Liver (tissue), 8 donors: ENCODE measurements at regions not wholly inside any gene's neighbourhood (a gene's known extent, or its start where the extent isn't known, plus 50 kb on each side); places are given as distances from the start of the nearest gene placed in this dataset.

Experiments
- DNase-seq: peaks from one replicate; pipeline ENCODE4 v3.0.0-alpha.2; 2017; ENCODE audit warnings: low spot score
- H3K27ac ChIP-seq, 2 donors: one replicate each; pipeline ENCODE4 v1.7.0; 2013; ENCODE audit warnings: inconsistent platforms in 2 of 2, low read length in 2 of 2, control low read depth in 1 of 2, low read depth in 1 of 2, mild to moderate bottlenecking in 1 of 2
- H3K27me3 ChIP-seq, 4 donors: one replicate each; pipeline versions ENCODE4 v1.6.1 to v1.7.0; 2013; ENCODE audit warnings: low read length in 3 of 4, inconsistent platforms in 1 of 4, mild to moderate bottlenecking in 1 of 4, moderate library complexity in 1 of 4; ENCODE audit not compliant: control insufficient read depth in 4 of 4, insufficient read depth in 4 of 4
- H3K36me3 ChIP-seq, 4 donors: one replicate each; pipeline versions ENCODE4 v1.6.1 to v1.7.0; 2013; ENCODE audit warnings: low read length in 3 of 4, mild to moderate bottlenecking in 3 of 4, low read depth in 1 of 4, moderate library complexity in 1 of 4; ENCODE audit not compliant: control insufficient read depth in 4 of 4, insufficient read depth in 3 of 4
- H3K4me1 ChIP-seq, 4 donors: one replicate each; pipeline versions ENCODE4 v1.6.1 to v1.7.0; 2013; ENCODE audit warnings: low read length in 3 of 4, mild to moderate bottlenecking in 3 of 4, moderate library complexity in 1 of 4; ENCODE audit not compliant: control insufficient read depth in 4 of 4, insufficient read depth in 4 of 4
- H3K4me3 ChIP-seq, 3 donors: one replicate each; pipeline versions ENCODE4 v1.6.1 to v1.7.0; 2013; ENCODE audit warnings: low read length in 3 of 3, control low read depth in 1 of 3, low read depth in 1 of 3, mild to moderate bottlenecking in 1 of 3
- H3K9ac ChIP-seq, 2 donors: one replicate each; pipeline ENCODE4 v1.7.0; 2013; ENCODE audit warnings: low read length in 2 of 2, mild to moderate bottlenecking in 2 of 2, moderate library complexity in 2 of 2, control low read depth in 1 of 2, low read depth in 1 of 2
- H3K9me3 ChIP-seq, 4 donors: one replicate each; pipeline versions ENCODE4 v1.6.1 to v1.7.0; 2013; ENCODE audit warnings: low read length in 3 of 4; ENCODE audit not compliant: control insufficient read depth in 4 of 4
- EGR1 ChIP-seq, 2 donors: IDR thresholded peaks; 2 replicates each; pipeline ENCODE4 v1.6.1; 2016 to 2018; ENCODE audit warnings: antibody characterized with exemption in 2 of 2, low read depth in 2 of 2
- FOXA1 ChIP-seq: IDR thresholded peaks from 2 replicates; pipeline ENCODE4 v1.6.1; 2016; ENCODE audit warnings: antibody characterized with exemption
- FOXA2 ChIP-seq: IDR thresholded peaks from 2 replicates; pipeline ENCODE4 v1.6.1; 2016; ENCODE audit warnings: antibody characterized with exemption
- GABPA ChIP-seq, 2 donors: IDR thresholded peaks in 1 of 2; conservative IDR thresholded peaks in 1 of 2; 2 replicates each; pipeline ENCODE4 v1.6.1; 2016; ENCODE audit warnings: antibody characterized with exemption in 2 of 2, mild to moderate bottlenecking in 1 of 2, moderate library complexity in 1 of 2
- HNF4A ChIP-seq, 2 donors: conservative IDR thresholded peaks; 2 replicates each; pipeline ENCODE4 v1.6.1; 2016; ENCODE audit warnings: antibody characterized with exemption in 2 of 2, mild to moderate bottlenecking in 2 of 2
- HNF4G ChIP-seq: IDR thresholded peaks from 2 replicates; pipeline ENCODE4 v1.6.1; 2016; ENCODE audit warnings: antibody characterized with exemption
- JUND ChIP-seq, 2 donors: IDR thresholded peaks; 2 replicates each; pipeline ENCODE4 v1.6.1; 2016; ENCODE audit warnings: antibody characterized with exemption in 2 of 2
- NR2F2 ChIP-seq: IDR thresholded peaks from 2 replicates; pipeline ENCODE4 v1.6.1; 2016; ENCODE audit warnings: antibody characterized with exemption
- RAD21 ChIP-seq, 2 donors: IDR thresholded peaks; 2 replicates each; pipeline ENCODE4 v1.6.1; 2016; ENCODE audit warnings: antibody characterized with exemption in 2 of 2, mild to moderate bottlenecking in 2 of 2
- RXRA ChIP-seq, 2 donors: IDR thresholded peaks; 2 replicates each; pipeline ENCODE4 v1.6.1; 2017 to 2018; ENCODE audit warnings: antibody characterized with exemption in 2 of 2, mild to moderate bottlenecking in 1 of 2
- SP1 ChIP-seq: IDR thresholded peaks from 2 replicates; pipeline ENCODE4 v1.6.1; 2018; ENCODE audit warnings: antibody characterized with exemption, mild to moderate bottlenecking
- TAF1 ChIP-seq: conservative IDR thresholded peaks from 2 replicates; pipeline ENCODE4 v1.6.1; 2016; ENCODE audit warnings: antibody characterized with exemption, mild to moderate bottlenecking
- YY1 ChIP-seq: IDR thresholded peaks from 2 replicates; pipeline ENCODE4 v1.6.1; 2016; ENCODE audit warnings: antibody characterized with exemption, mild to moderate bottlenecking
- WGBS: extraction: QIAGEN DNeasy Blood & Tissue Kit; methylation state at CpG from one replicate; pipeline ENCODE4 v1.1.7; 2013; 5-methylcytosine and 5-hydroxymethylcytosine counted together
- TF ChIP-seq, protein P1 (sequence below): IDR thresholded peaks from 2 replicates; pipeline ENCODE4 v1.6.1; 2016; ENCODE audit warnings: antibody characterized with exemption
- TF ChIP-seq, protein P2 (sequence below): IDR thresholded peaks from 2 replicates; pipeline ENCODE4 v1.6.1; 2016; ENCODE audit warnings: antibody characterized with exemption, mild to moderate bottlenecking
- TF ChIP-seq, protein P3 (sequence below): IDR thresholded peaks from 2 replicates; pipeline ENCODE4 v1.6.1; 2016; ENCODE audit warnings: antibody characterized with exemption
- TF ChIP-seq, protein P4 (sequence below): IDR thresholded peaks from 2 replicates; pipeline ENCODE4 v1.6.1; 2016; ENCODE audit warnings: antibody characterized with exemption
- TF ChIP-seq, protein P5 (sequence below): fragments of 150-350 bp; IDR thresholded peaks from 2 replicates; pipeline ENCODE4 v1.5.1; 2017; ENCODE audit warnings: improper control_type of control experiment, low read depth, low read length; ENCODE audit not compliant: missing input control
- donor health status: healthy.
- donor health status: healthy.
- donor health status: healthy.
- donor health status: healthy.
- donor health status: healthy.

DNA sequence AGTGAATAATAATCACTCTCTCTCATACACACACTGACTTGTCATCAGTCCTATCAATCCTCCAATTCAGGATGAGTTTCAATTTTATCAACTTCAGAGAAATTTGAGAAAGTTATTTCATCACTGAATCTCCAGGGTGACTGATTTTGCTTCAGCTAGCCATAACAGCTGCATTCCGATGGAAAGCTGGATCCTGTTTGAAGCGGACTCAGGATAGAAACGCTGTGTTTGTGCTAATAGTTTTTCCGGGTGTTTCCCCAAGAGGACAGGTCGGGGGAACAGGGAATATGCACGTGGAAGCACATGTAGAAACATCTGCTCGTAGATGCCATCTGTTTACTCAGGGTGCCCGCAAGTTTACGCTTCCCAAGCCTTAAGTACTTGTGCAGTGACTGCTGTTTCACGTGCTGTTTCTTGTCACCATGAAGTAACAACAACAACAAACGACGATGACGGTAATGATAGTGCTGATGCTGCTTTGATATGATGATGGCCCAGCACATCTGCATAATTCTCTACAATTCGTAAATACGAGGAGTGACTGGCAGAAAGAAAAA is 263.7 kb upstream of the DAPK1 start:
- H3K4me3 ChIP-seq = no peak overlapping the region
- no peaks in the 10 kb centered on the region for H3K9me3 ChIP-seq
- no peaks in the 10 kb centered on the region for H3K36me3 ChIP-seq
- no peaks in the 10 kb centered on the region for H3K27me3 ChIP-seq
- H3K27ac ChIP-seq = no peak overlapping the region
- whole genome bisulfite sequencing = 84% methylated on average over 15 of the region's 15 CpGs
- TF ChIP-seq TAF1 = no peak
- no peak overlapping the region for H3K9ac ChIP-seq
- DNase-seq = no peak
- no peaks in the 10 kb centered on the region for H3K4me1 ChIP-seq

DNA sequence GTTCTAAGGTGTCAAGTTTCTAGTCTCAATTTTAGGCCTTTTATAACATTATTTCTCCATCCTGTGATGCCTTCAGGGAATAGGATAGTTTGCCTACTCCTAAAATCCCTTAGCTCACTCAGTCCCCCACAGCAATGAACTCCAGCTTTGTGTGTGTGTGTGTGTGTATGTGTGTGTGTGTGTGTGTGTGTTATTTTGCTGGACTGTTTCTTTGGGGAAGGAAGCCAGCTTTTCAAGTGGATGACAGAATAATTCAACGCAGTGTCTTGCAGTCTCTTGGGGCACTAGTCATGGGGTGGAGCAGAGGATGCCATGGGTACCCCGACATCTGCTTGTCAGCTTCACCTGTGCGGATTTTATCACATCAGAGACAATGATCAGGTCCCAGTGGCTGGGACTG is 262.8 kb upstream of the DAPK1 start:
- Histone ChIP-seq H3K27me3 (no peaks in the 10 kb centered on the region), H3K4me1 (no peaks in the 10 kb centered on the region), H3K9ac (no peak overlapping the region), H3K27ac (no peak overlapping the region), H3K4me3 (no peak overlapping the region), H3K36me3 (no peaks in the 10 kb centered on the region), H3K9me3 (no peaks in the 10 kb centered on the region)
- WGBS = 87% methylated on average over 3 of the region's 3 CpGs
- TF ChIP-seq YY1 (no peak), SP1 (no peak), HNF4G (no peak), NR2F2 (no peak), EGR1 (IDR thresholded peaks at IDR 0.05; ENCODE audit: low read depth in 2 of 2) (no peak), JUND (IDR thresholded peaks at IDR 0.05) (no peak), FOXA1 (no peak), TAF1 (no peak), GABPA (IDR thresholded peaks at IDR 0.05 in 1 of 2, conservative IDR thresholded peaks at IDR 0.05 in 1 of 2) (no peak), FOXA2 (no peak), RAD21 (IDR thresholded peaks at IDR 0.05) (no peak)
- TF ChIP-seq, protein P1, sequence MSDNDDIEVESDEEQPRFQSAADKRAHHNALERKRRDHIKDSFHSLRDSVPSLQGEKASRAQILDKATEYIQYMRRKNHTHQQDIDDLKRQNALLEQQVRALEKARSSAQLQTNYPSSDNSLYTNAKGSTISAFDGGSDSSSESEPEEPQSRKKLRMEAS = no peak
- DNase-seq = no peak

DNA sequence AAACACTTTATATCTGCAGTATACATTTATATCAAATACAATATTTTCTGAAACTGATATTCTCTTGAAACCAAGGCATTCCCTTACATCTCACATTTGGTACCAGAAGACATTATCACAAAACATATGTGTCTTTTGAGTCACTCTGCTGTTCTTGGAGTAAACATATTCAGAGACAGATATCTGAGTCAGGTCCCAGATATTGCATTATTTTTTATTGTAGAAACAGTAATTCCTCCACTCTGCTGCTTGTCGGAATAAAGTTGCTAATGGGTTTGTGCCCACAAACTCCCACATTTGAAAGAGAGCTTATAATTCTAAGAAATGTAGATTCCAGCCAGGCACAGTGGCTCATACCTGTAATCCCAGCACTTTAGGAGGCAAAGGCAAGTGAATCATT is 261.1 kb upstream of the DAPK1 start:
- no peak overlapping the region for H3K27ac ChIP-seq
- WGBS = 95% methylated on average over 1 of the region's 1 CpG
- H3K36me3 ChIP-seq = no peaks in the 10 kb centered on the region
- no peak overlapping the region for H3K4me3 ChIP-seq
- TF ChIP-seq, protein P2, sequence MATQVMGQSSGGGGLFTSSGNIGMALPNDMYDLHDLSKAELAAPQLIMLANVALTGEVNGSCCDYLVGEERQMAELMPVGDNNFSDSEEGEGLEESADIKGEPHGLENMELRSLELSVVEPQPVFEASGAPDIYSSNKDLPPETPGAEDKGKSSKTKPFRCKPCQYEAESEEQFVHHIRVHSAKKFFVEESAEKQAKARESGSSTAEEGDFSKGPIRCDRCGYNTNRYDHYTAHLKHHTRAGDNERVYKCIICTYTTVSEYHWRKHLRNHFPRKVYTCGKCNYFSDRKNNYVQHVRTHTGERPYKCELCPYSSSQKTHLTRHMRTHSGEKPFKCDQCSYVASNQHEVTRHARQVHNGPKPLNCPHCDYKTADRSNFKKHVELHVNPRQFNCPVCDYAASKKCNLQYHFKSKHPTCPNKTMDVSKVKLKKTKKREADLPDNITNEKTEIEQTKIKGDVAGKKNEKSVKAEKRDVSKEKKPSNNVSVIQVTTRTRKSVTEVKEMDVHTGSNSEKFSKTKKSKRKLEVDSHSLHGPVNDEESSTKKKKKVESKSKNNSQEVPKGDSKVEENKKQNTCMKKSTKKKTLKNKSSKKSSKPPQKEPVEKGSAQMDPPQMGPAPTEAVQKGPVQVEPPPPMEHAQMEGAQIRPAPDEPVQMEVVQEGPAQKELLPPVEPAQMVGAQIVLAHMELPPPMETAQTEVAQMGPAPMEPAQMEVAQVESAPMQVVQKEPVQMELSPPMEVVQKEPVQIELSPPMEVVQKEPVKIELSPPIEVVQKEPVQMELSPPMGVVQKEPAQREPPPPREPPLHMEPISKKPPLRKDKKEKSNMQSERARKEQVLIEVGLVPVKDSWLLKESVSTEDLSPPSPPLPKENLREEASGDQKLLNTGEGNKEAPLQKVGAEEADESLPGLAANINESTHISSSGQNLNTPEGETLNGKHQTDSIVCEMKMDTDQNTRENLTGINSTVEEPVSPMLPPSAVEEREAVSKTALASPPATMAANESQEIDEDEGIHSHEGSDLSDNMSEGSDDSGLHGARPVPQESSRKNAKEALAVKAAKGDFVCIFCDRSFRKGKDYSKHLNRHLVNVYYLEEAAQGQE = no peak
- TF ChIP-seq SP1 (no peak), RXRA (IDR thresholded peaks at IDR 0.05) (no peak), EGR1 (IDR thresholded peaks at IDR 0.05; ENCODE audit: low read depth in 2 of 2) (no peak), HNF4G (no peak), TAF1 (no peak), HNF4A (conservative IDR thresholded peaks at IDR 0.05) (no peak), GABPA (IDR thresholded peaks at IDR 0.05 in 1 of 2, conservative IDR thresholded peaks at IDR 0.05 in 1 of 2) (no peak), YY1 (no peak), FOXA1 (no peak), NR2F2 (no peak), JUND (IDR thresholded peaks at IDR 0.05) (no peak), RAD21 (IDR thresholded peaks at IDR 0.05) (no peak), FOXA2 (no peak)
- TF ChIP-seq, protein P1 = no peak
- TF ChIP-seq, protein P3, sequence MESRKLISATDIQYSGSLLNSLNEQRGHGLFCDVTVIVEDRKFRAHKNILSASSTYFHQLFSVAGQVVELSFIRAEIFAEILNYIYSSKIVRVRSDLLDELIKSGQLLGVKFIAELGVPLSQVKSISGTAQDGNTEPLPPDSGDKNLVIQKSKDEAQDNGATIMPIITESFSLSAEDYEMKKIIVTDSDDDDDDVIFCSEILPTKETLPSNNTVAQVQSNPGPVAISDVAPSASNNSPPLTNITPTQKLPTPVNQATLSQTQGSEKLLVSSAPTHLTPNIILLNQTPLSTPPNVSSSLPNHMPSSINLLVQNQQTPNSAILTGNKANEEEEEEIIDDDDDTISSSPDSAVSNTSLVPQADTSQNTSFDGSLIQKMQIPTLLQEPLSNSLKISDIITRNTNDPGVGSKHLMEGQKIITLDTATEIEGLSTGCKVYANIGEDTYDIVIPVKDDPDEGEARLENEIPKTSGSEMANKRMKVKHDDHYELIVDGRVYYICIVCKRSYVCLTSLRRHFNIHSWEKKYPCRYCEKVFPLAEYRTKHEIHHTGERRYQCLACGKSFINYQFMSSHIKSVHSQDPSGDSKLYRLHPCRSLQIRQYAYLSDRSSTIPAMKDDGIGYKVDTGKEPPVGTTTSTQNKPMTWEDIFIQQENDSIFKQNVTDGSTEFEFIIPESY = no peak
- TF ChIP-seq, protein P4, sequence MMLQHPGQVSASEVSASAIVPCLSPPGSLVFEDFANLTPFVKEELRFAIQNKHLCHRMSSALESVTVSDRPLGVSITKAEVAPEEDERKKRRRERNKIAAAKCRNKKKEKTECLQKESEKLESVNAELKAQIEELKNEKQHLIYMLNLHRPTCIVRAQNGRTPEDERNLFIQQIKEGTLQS = no peak
- TF ChIP-seq, protein P5, sequence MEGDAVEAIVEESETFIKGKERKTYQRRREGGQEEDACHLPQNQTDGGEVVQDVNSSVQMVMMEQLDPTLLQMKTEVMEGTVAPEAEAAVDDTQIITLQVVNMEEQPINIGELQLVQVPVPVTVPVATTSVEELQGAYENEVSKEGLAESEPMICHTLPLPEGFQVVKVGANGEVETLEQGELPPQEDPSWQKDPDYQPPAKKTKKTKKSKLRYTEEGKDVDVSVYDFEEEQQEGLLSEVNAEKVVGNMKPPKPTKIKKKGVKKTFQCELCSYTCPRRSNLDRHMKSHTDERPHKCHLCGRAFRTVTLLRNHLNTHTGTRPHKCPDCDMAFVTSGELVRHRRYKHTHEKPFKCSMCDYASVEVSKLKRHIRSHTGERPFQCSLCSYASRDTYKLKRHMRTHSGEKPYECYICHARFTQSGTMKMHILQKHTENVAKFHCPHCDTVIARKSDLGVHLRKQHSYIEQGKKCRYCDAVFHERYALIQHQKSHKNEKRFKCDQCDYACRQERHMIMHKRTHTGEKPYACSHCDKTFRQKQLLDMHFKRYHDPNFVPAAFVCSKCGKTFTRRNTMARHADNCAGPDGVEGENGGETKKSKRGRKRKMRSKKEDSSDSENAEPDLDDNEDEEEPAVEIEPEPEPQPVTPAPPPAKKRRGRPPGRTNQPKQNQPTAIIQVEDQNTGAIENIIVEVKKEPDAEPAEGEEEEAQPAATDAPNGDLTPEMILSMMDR = no peak
- no peak overlapping the region for H3K9ac ChIP-seq
- no peaks in the 10 kb centered on the region for H3K9me3 ChIP-seq
- H3K4me1 ChIP-seq = no peaks in the 10 kb centered on the region
- peaks cover 0 to under 1% (median 0%) of the 10 kb centered on the region in 4 donors for H3K27me3 ChIP-seq
- no peak for DNase-seq
